ENCODE measurements at regions not wholly inside any gene's neighbourhood (a gene's known extent, or its start where the extent isn't known, plus 50 kb on each side); places are given as distances from the start of the nearest gene placed in this dataset.
"Not testable (repeated sequence)": the region's sequence is repeated elsewhere in the genome, so short reads cannot be mapped to it uniquely, and the experiment has no call there.

DNA sequence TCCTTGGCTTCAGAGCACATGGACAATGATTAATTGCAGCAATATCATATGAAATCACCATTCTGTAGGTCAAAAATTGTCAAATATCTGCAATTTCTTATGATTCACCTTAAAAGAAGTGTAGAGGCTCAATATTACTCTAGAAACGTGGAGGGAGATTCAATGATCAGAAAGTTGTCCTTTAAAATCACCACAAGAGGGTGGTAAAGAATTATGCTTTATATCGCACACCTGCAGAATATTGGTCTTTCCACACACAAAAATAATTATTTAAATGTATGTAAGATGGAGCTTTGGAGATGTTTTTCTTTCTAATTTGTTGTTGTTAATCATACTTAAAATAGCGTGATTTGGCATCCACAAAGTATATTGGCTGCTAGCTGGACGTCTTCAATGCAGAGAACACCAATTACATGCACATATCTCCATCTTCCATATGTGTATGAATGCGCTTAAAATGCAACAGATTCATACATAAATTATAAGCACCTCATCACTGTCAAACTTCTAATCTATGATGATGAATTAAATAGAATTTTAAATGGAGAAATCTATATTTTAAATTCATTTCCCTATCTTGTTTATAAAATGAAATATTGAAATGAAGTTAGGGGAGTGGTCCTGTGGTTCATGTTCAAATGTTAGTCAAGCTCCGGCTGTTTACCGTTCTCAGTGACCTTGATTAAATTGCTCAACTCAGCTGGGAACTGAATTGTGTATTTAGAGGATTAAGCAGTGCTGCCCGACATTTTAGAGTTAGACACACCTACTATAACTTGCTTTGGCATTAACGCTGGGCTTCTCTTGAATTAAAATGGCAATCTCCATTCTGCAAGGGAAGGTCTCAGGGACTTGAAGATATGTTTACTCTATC, 153.5 kb upstream of the CHL1 start:
- not testable (repeated sequence) for H3K4me3 Mint-ChIP-seq; ATAC-seq (ENCODE audit: low read depth in 2 of 2); H3K27me3 Mint-ChIP-seq; H3K27me3 ChIP-seq (ENCODE audit: control insufficient read depth, insufficient read depth, low read length); H3K36me3 Mint-ChIP-seq; H3K9me3 Mint-ChIP-seq; H3K4me1 Mint-ChIP-seq; DNase-seq; H3K36me3 ChIP-seq (ENCODE audit: control insufficient read depth, insufficient read depth, low read length); H3K27ac Mint-ChIP-seq; H3K9me3 ChIP-seq (ENCODE audit: control insufficient read depth in 2 of 2, low read length in 2 of 2); H3K4me3 ChIP-seq (ENCODE audit: low read depth, low read length); H3K4me1 ChIP-seq (ENCODE audit: control insufficient read depth, insufficient read depth, low read length, poor library complexity, severe bottlenecking); H3K27ac ChIP-seq (ENCODE audit: insufficient read depth, low read length, poor library complexity, severe bottlenecking)

DNA sequence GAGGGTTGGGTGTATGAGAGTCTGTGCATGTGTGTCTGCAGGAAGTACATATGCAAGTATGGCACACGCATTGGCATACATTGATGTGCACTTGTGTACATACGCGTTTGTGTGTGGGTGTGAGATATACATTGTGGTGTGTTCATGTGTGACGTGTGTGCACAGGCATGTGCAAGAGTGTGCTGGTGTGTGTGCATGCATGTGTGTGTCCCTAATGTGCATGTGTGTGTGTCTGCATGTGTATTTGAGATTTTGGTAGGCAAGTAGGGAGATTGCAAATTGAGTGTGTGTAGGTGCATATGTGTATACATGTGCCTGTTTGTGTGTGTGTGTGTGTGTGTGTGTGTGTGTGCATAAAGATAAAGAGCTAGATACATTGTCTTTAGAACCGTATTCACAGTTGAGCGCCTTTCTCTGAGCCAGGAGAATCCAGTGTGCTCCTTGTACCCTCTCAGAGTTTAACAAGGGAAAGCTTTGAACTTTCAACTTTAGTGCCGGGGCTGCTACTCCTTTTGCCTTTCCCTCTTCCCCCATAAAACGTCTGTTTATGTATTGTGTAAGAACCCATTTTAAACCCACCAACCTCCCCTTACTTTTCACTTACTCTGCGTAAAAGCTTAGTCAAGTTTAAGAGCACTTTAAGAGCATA, 152.4 kb upstream of the CHL1 start:
- no peak for DNase-seq
- H3K4me3 ChIP-seq (ENCODE audit: low read depth, low read length), result no peak overlapping the region
- H3K9me3 Mint-ChIP-seq, result peaks cover 0 to 8% (median 0%) of the 10 kb centered on the region in 7 donors
- no peak for ATAC-seq (ENCODE audit: low read depth in 2 of 2)
- H3K27me3 ChIP-seq (ENCODE audit: control insufficient read depth, insufficient read depth, low read length), result no peaks in the 10 kb centered on the region
- H3K4me1 ChIP-seq (ENCODE audit: control insufficient read depth, insufficient read depth, low read length, poor library complexity, severe bottlenecking), result no peaks in the 10 kb centered on the region
- H3K4me3 Mint-ChIP-seq, result no peak overlapping the region
- no peaks in the 10 kb centered on the region for H3K36me3 Mint-ChIP-seq
- no peak overlapping the region for H3K27ac Mint-ChIP-seq
- no peaks in the 10 kb centered on the region for H3K4me1 Mint-ChIP-seq
- peaks cover 4% of the 10 kb centered on the region for H3K27me3 Mint-ChIP-seq
- H3K36me3 ChIP-seq (ENCODE audit: control insufficient read depth, insufficient read depth, low read length), result no peaks in the 10 kb centered on the region
- H3K27ac ChIP-seq (ENCODE audit: insufficient read depth, low read length, poor library complexity, severe bottlenecking), result no peak overlapping the region
- H3K9me3 ChIP-seq (ENCODE audit: control insufficient read depth in 2 of 2, low read length in 2 of 2), result no peaks in the 10 kb centered on the region

DNA sequence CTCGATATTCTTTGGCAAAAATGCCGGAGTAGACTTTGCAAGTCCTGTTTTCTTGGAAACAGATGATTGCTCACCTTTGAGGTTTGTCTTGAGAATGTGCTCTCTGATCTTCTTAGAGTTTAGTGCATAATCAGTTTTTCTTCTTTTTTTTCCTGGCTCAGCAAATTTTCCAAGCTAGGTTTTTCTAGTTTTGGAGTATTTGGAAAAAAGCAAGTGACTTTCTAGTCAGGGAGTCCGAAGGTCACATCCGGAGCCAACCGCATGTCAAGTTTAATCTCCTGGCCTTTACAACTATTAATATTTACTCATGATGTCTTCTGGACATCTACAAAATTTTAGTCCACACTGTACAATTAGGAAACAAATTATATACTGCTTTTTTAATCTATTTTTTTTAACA, 151.6 kb upstream of the CHL1 start:
- not testable (repeated sequence) for H3K27ac Mint-ChIP-seq; H3K4me1 Mint-ChIP-seq; H3K27me3 Mint-ChIP-seq; H3K36me3 ChIP-seq (ENCODE audit: control insufficient read depth, insufficient read depth, low read length); H3K9me3 ChIP-seq (ENCODE audit: control insufficient read depth in 2 of 2, low read length in 2 of 2); DNase-seq; H3K36me3 Mint-ChIP-seq; H3K9me3 Mint-ChIP-seq; H3K4me1 ChIP-seq (ENCODE audit: control insufficient read depth, insufficient read depth, low read length, poor library complexity, severe bottlenecking); H3K4me3 ChIP-seq (ENCODE audit: low read depth, low read length); ATAC-seq (ENCODE audit: low read depth in 2 of 2); H3K27ac ChIP-seq (ENCODE audit: insufficient read depth, low read length, poor library complexity, severe bottlenecking); H3K4me3 Mint-ChIP-seq; H3K27me3 ChIP-seq (ENCODE audit: control insufficient read depth, insufficient read depth, low read length)

DNA sequence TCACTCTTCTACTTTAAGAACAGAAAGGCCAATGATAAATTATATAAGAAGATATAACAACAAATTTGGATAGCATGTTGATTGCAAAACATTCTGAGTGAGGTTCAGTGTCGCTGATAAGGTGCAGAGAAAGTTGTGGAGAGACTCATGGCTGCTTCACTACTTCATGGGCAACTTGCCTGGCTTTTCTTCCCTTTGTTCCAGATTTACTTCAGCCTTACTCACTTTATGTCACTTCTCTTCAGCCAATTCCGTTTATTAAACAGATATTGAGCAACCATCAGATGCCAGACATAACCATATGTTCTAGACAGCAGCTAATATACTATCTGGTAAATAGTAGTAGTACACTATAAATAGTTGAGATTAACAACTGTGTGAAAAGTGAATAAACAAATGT, 150.0 kb upstream of the CHL1 start:
- H3K27ac Mint-ChIP-seq, result no peak overlapping the region
- H3K4me1 Mint-ChIP-seq, result no peaks in the 10 kb centered on the region
- Histone ChIP-seq H3K4me1 (ENCODE audit: control insufficient read depth, insufficient read depth, low read length, poor library complexity, severe bottlenecking) (no peaks in the 10 kb centered on the region), H3K9me3 (ENCODE audit: control insufficient read depth in 2 of 2, low read length in 2 of 2) (no peaks in the 10 kb centered on the region), H3K4me3 (ENCODE audit: low read depth, low read length) (no peak overlapping the region), H3K36me3 (ENCODE audit: control insufficient read depth, insufficient read depth, low read length) (no peaks in the 10 kb centered on the region), H3K27ac (ENCODE audit: insufficient read depth, low read length, poor library complexity, severe bottlenecking) (no peak overlapping the region), H3K27me3 (ENCODE audit: control insufficient read depth, insufficient read depth, low read length) (no peaks in the 10 kb centered on the region)
- peaks cover 0 to 8% (median 0%) of the 10 kb centered on the region in 7 donors for H3K9me3 Mint-ChIP-seq
- no peak for ATAC-seq (ENCODE audit: low read depth in 2 of 2)
- no peak overlapping the region for H3K4me3 Mint-ChIP-seq
- DNase-seq, result no peak
- peaks cover 4% of the 10 kb centered on the region for H3K27me3 Mint-ChIP-seq
- H3K36me3 Mint-ChIP-seq, result no peaks in the 10 kb centered on the region

DNA sequence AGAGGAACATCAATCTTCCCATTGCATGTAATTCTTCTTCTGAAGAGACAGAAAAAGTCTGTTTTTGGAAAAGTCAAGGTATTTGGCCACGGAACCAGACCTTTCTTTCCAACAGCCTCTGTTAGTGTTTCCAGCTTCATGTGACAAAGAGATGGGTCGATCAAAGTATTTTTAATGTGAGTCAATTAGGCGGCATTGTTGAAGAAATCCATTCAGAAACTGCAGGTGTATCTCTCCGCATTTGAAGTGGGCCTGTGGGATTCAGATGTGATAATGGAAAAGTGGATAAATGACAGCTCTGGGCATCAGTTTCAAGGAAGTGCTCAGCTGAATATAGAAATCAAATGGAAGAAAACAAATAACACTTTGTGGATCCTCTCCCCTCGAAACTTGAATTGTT, 143.1 kb upstream of the CHL1 start:
- not testable (repeated sequence) for H3K27ac Mint-ChIP-seq; H3K9me3 Mint-ChIP-seq; H3K4me3 ChIP-seq (ENCODE audit: low read depth, low read length); H3K4me1 ChIP-seq (ENCODE audit: control insufficient read depth, insufficient read depth, low read length, poor library complexity, severe bottlenecking); H3K4me1 Mint-ChIP-seq; H3K9me3 ChIP-seq (ENCODE audit: control insufficient read depth in 2 of 2, low read length in 2 of 2); ATAC-seq (ENCODE audit: low read depth in 2 of 2); H3K4me3 Mint-ChIP-seq; H3K36me3 Mint-ChIP-seq; DNase-seq; H3K27me3 ChIP-seq (ENCODE audit: control insufficient read depth, insufficient read depth, low read length); H3K27ac ChIP-seq (ENCODE audit: insufficient read depth, low read length, poor library complexity, severe bottlenecking); H3K27me3 Mint-ChIP-seq; H3K36me3 ChIP-seq (ENCODE audit: control insufficient read depth, insufficient read depth, low read length)

DNA sequence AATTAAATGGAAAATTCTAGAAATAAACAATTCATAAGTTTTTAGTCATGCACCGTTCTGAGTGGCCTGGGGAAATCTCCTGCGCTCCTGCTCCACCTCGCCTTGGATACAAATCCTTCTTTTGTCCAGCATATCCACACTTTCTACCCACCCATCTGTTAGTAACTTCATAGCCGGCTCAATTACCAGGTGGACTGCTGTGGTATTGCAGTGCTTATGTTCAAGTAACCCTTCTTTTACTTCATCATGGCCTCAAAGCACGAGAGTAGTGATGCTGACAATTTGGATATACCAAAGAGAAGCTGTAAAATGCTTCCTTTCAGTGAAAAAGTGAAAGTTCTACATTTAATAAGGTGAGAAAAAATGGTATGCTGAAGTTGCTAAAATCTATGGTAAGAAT, 142.3 kb upstream of the CHL1 start:
- Mint-ChIP-seq H3K27ac (no peak overlapping the region), H3K4me1 (no peaks in the 10 kb centered on the region), H3K4me3 (no peak overlapping the region), H3K27me3 (no peaks in the 10 kb centered on the region), H3K9me3 (peaks cover 0 to 7% (median 4%) of the 10 kb centered on the region in 7 donors), H3K36me3 (no peaks in the 10 kb centered on the region)
- H3K27me3 ChIP-seq (ENCODE audit: control insufficient read depth, insufficient read depth, low read length), result no peaks in the 10 kb centered on the region
- no peak for DNase-seq
- H3K9me3 ChIP-seq (ENCODE audit: control insufficient read depth in 2 of 2, low read length in 2 of 2), result no peaks in the 10 kb centered on the region
- no peak for ATAC-seq (ENCODE audit: low read depth in 2 of 2)
- no peaks in the 10 kb centered on the region for H3K4me1 ChIP-seq (ENCODE audit: control insufficient read depth, insufficient read depth, low read length, poor library complexity, severe bottlenecking)
- H3K4me3 ChIP-seq (ENCODE audit: low read depth, low read length), result no peak overlapping the region
- no peaks in the 10 kb centered on the region for H3K36me3 ChIP-seq (ENCODE audit: control insufficient read depth, insufficient read depth, low read length)
- H3K27ac ChIP-seq (ENCODE audit: insufficient read depth, low read length, poor library complexity, severe bottlenecking), result no peak overlapping the region

DNA sequence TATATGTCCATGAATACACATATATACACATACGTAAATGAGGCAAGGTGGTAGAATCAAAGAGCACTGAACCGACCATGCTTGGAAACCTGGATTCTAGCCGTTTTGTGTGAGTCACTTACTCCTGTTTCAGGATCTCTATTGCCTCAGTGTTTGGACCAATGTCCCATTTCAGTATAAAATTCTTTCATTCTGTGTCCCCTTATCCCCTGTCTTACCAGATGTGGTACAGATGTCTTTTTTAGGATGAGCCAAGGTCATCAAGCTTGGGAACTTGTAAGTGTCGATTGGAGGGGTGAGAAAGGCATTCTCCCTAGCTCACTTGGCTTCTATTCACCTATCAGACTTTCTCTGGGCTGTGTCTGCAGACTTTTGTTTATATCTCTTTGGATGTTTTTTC, 139.9 kb upstream of the CHL1 start:
- Histone ChIP-seq H3K4me1 (ENCODE audit: control insufficient read depth, insufficient read depth, low read length, poor library complexity, severe bottlenecking) (no peaks in the 10 kb centered on the region), H3K9me3 (ENCODE audit: control insufficient read depth in 2 of 2, low read length in 2 of 2) (no peaks in the 10 kb centered on the region), H3K36me3 (ENCODE audit: control insufficient read depth, insufficient read depth, low read length) (no peaks in the 10 kb centered on the region), H3K27me3 (ENCODE audit: control insufficient read depth, insufficient read depth, low read length) (no peaks in the 10 kb centered on the region), H3K4me3 (ENCODE audit: low read depth, low read length) (no peak overlapping the region), H3K27ac (ENCODE audit: insufficient read depth, low read length, poor library complexity, severe bottlenecking) (no peak overlapping the region)
- ATAC-seq (ENCODE audit: low read depth in 2 of 2), result no peak
- no peak overlapping the region for H3K27ac Mint-ChIP-seq
- H3K36me3 Mint-ChIP-seq, result no peaks in the 10 kb centered on the region
- H3K4me3 Mint-ChIP-seq, result no peak overlapping the region
- DNase-seq, result no peak
- H3K4me1 Mint-ChIP-seq, result no peaks in the 10 kb centered on the region
- no peaks in the 10 kb centered on the region for H3K27me3 Mint-ChIP-seq
- peaks cover 0 to 6% (median 2%) of the 10 kb centered on the region in 7 donors for H3K9me3 Mint-ChIP-seq

DNA sequence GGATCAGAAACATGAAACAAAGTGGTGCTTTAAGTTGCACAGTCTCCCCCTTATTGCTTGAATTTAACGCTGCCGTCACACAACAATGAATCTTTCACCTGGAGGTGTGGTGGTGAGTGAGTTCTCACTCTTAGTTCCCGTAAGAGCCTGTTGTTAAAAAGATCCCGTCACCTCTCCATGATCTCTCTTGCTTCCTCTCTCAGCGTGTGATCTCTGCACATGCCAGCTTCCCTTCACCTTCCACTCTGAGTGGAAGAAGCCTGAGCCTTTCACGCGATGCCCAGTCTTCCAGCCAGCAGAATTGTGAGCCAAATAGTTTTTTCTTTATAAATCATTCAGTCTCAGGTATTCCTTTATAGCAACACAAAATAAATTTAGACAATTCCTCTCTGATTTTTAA, 136.7 kb upstream of the CHL1 start:
- no peaks in the 10 kb centered on the region for H3K27me3 ChIP-seq (ENCODE audit: control insufficient read depth, insufficient read depth, low read length)
- H3K4me3 ChIP-seq (ENCODE audit: low read depth, low read length), result no peak overlapping the region
- H3K9me3 ChIP-seq (ENCODE audit: control insufficient read depth in 2 of 2, low read length in 2 of 2), result no peaks in the 10 kb centered on the region
- no peaks in the 10 kb centered on the region for H3K36me3 ChIP-seq (ENCODE audit: control insufficient read depth, insufficient read depth, low read length)
- Mint-ChIP-seq H3K27me3 (no peaks in the 10 kb centered on the region), H3K4me3 (no peak overlapping the region), H3K27ac (no peak overlapping the region), H3K36me3 (no peaks in the 10 kb centered on the region), H3K4me1 (no peaks in the 10 kb centered on the region), H3K9me3 (peaks cover 0 to 6% (median 0%) of the 10 kb centered on the region in 7 donors)
- no peaks in the 10 kb centered on the region for H3K4me1 ChIP-seq (ENCODE audit: control insufficient read depth, insufficient read depth, low read length, poor library complexity, severe bottlenecking)
- ATAC-seq (ENCODE audit: low read depth in 2 of 2) (no peak), DNase-seq (no peak)
- no peak overlapping the region for H3K27ac ChIP-seq (ENCODE audit: insufficient read depth, low read length, poor library complexity, severe bottlenecking)

Data from CD4-positive, CD25-positive, alpha-beta regulatory T cell (primary cell).